Mucosa of descending colon (tissue), 3 donors: ENCODE measurements at regions not wholly inside any gene's neighbourhood (a gene's known extent, or its start where the extent isn't known, plus 50 kb on each side); places are given as distances from the start of the nearest gene placed in this dataset.

Experiments
- ATAC-seq: fragments of 200-7000 bp; cut with Tn5 transposase; one replicate; pipeline ENCODE4 v1.9.1; 2020; ENCODE audit warnings: mild to moderate bottlenecking, moderate library complexity
- DNase-seq, 3 donors: peaks; one replicate each; pipeline ENCODE4 v3.0.0-alpha.2; 2020
- H3K36me3 ChIP-seq: fragments of 200-600 bp; one replicate; pipeline ENCODE4 v1.8.0; 2021; ENCODE audit warnings: low read depth, mild to moderate bottlenecking
- H3K4me1 ChIP-seq: fragments of 200-600 bp; one replicate; pipeline ENCODE4 v1.8.0; 2021; ENCODE audit warnings: low read depth, mild to moderate bottlenecking
- H3K4me3 ChIP-seq: fragments of 200-600 bp; one replicate; pipeline ENCODE4 v1.8.0; 2021; ENCODE audit warnings: mild to moderate bottlenecking
- H3K9me3 ChIP-seq: fragments of 200-600 bp; one replicate; pipeline ENCODE4 v1.8.0; 2021; ENCODE audit warnings: mild to moderate bottlenecking
- CTCF ChIP-seq: fragments of 200-600 bp; IDR thresholded peaks from one replicate; pipeline ENCODE4 v1.8.0; 2022; ENCODE audit warnings: antibody characterized with exemption, mild to moderate bottlenecking
- intact Hi-C, 2 donors: fragments of 100-400 bp; cut with DNase I in 1 of 2; cut with micrococcal nuclease in 1 of 2; formaldehyde crosslinking; loops; one replicate each; pipeline versions ENCODE4 v1.11.0 to v1.11.1; 2022; cut with DNase I, micrococcal nuclease
- donor health status: DM: no; HTN: no; CAD: no; lungs with moderate emphysema.
- donor health status: DM: no; HTN: no; CAD: no.
- donor health status: DM: no; HTN: yes; CAD: no.

- Histone ChIP-seq H3K9me3 (no peaks in the 10 kb centered on the region), H3K4me3 (no peak overlapping the region), H3K4me1 (peaks cover 7% of the 10 kb centered on the region), H3K36me3 (no peaks in the 10 kb centered on the region)
- intact Hi-C loops: no loop called here
- ATAC-seq (no peak), DNase-seq (no peak)
- TF ChIP-seq CTCF: no peak
These were observed 87.6 kb upstream of the LEP start for GRCh38 chr7:128153436-128153835.

GRCh38 chr7:128154504-128154903 is 86.6 kb upstream of the LEP start:
- no peak for ATAC-seq
- peaks cover 5% of the 10 kb centered on the region for H3K4me1 ChIP-seq
- no peaks in the 10 kb centered on the region for H3K36me3 ChIP-seq
- H3K4me3 ChIP-seq: no peak overlapping the region
- TF ChIP-seq CTCF: no peak
- intact Hi-C loops: no loop called here
- DNase-seq: no peak
- H3K9me3 ChIP-seq: no peaks in the 10 kb centered on the region

GRCh38 chr7:128155100-128155740 is 85.9 kb upstream of the LEP start:
- DNase-seq: no peak
- Histone ChIP-seq H3K9me3 (no peaks in the 10 kb centered on the region), H3K4me1 (no peaks in the 10 kb centered on the region), H3K36me3 (no peaks in the 10 kb centered on the region), H3K4me3 (no peak overlapping the region)
- no peak for ATAC-seq
- TF ChIP-seq CTCF: no peak
- intact Hi-C loops: no loop called here

- Histone ChIP-seq H3K9me3 (no peaks in the 10 kb centered on the region), H3K4me3 (no peak overlapping the region), H3K4me1 (no peaks in the 10 kb centered on the region), H3K36me3 (no peaks in the 10 kb centered on the region)
- no peak for ATAC-seq
- intact Hi-C loops: no loop called here
- no peak for DNase-seq
- no peak for TF ChIP-seq CTCF
These were observed 83.2 kb upstream of the LEP start for GRCh38 chr7:128157906-128158305.

GRCh38 chr7:128158370-128158769 is 82.7 kb upstream of the LEP start:
- H3K4me3 ChIP-seq: no peak overlapping the region
- DNase-seq (no peak), ATAC-seq (no peak)
- no peak for TF ChIP-seq CTCF
- intact Hi-C loops: no loop called here
- H3K9me3 ChIP-seq: no peaks in the 10 kb centered on the region
- H3K4me1 ChIP-seq: no peaks in the 10 kb centered on the region
- H3K36me3 ChIP-seq: no peaks in the 10 kb centered on the region

- Histone ChIP-seq H3K4me3 (no peak overlapping the region), H3K9me3 (no peaks in the 10 kb centered on the region), H3K4me1 (no peaks in the 10 kb centered on the region), H3K36me3 (no peaks in the 10 kb centered on the region)
- no peak for TF ChIP-seq CTCF
- intact Hi-C loops: no loop called here
- DNase-seq: no peak
- no peak for ATAC-seq
These were observed 80.8 kb upstream of the LEP start for GRCh38 chr7:128160296-128160695.
